Activated naive CD8-positive, alpha-beta T cell treated with anti-CD3 and anti-CD28 coated beads for 36 hours (primary cell): ENCODE measurements at regions not wholly inside any gene's neighbourhood (a gene's known extent, or its start where the extent isn't known, plus 50 kb on each side); places are given as distances from the start of the nearest gene placed in this dataset.

Source experiments
- DNase-seq: peaks from one replicate; pipeline ENCODE4 v3.0.0; 2021
- H3K27ac Mint-ChIP-seq: one replicate; pipeline ENCODE4 v1.8.0; 2022; ENCODE audit warnings: mild to moderate bottlenecking, moderate library complexity, mixed read lengths
- H3K27me3 Mint-ChIP-seq: one replicate; pipeline ENCODE4 v1.8.0; 2022; ENCODE audit warnings: mild to moderate bottlenecking, mixed read lengths
- H3K36me3 Mint-ChIP-seq: one replicate; pipeline ENCODE4 v1.8.0; 2021; ENCODE audit warnings: mild to moderate bottlenecking, mixed read lengths
- H3K4me1 Mint-ChIP-seq: one replicate; pipeline ENCODE4 v1.8.0; 2021; ENCODE audit warnings: mixed read lengths
- H3K4me3 Mint-ChIP-seq: one replicate; pipeline ENCODE4 v1.8.0; 2022; ENCODE audit warnings: mild to moderate bottlenecking, moderate library complexity, mixed read lengths
- H3K9me3 Mint-ChIP-seq: one replicate; pipeline ENCODE4 v1.8.0; 2022; ENCODE audit warnings: mixed read lengths

DNA sequence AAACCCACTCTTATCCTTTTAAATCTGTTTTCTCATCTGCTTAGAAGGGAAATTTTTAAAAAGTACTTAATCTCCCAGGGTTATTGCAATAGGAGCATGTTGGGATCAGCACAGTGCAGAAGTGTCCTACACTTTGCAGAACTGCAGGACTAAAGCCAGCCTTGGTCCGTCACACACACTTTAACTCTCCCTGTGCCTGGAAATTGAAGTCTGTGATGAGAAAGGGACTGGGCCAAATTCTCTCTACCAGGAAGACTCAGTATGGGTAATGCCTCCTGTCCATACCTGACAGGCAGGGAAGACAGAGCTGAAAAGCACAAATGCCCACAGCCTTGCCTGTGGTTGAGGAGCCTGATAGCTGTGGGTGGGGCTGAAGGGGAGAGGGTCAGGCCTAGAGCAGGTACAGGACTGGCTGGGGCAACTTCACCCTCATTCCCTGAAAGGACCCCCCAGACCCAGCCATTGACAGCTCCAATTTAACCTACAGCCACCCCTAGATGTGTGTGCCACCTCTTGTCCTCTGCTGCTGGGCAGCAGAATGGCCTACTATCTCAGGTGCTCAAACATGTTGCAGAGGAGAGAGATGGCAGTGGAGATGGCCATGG, 377.2 kb upstream of the KLHL29 start:
- H3K9me3 Mint-ChIP-seq, result no peaks in the 10 kb centered on the region
- no peaks in the 10 kb centered on the region for H3K4me1 Mint-ChIP-seq
- H3K27ac Mint-ChIP-seq, result no peak overlapping the region

DNA sequence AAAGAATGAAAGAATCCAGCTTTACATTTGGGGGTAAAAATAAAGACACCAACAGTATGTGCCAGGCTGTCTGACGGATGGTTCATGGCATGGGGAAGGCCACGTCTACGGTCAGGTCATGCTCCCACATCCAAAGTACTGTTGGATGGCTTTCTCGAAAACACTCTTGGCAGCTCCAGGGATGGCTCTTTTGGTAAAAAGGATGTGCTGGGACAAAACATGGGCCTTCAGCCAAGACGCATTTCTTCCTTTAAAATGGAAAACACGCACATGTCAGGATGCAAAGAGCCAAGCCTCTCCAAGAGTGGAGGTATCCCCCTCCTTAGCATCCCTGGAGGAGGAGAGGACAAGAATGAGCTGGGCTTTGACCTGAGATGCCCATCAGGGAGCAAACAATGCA, 376.5 kb upstream of the KLHL29 start:
- Mint-ChIP-seq H3K36me3 (no peaks in the 10 kb centered on the region), H3K4me1 (no peaks in the 10 kb centered on the region), H3K4me3 (no peak overlapping the region), H3K9me3 (no peaks in the 10 kb centered on the region), H3K27me3 (no peaks in the 10 kb centered on the region), H3K27ac (no peak overlapping the region)
- DNase-seq, result no peak

More for the DNA sequence above, 377.2 kb upstream of the KLHL29 start:
- Mint-ChIP-seq H3K4me3 (no peak overlapping the region), H3K27me3 (no peaks in the 10 kb centered on the region), H3K36me3 (no peaks in the 10 kb centered on the region)
- DNase-seq, result no peak

DNA sequence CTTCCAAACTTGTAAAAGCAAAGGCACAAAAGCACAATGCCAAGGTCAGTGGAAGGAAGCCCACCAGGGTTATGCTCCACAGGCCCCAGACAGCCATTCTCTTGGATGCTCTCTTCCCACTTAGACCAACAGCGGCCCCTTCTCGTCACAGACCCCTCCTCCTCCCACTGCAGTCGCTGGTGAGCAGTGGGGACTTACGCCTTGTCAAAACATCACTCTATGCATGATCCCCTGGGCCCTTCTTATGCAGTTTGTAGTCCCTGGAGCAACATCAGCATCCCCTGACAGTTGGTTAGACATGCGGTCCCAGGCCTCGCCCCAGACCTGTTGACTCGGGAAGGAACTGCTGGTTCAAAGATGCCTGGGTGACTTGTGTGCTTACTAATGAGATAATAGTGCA, 376.0 kb upstream of the KLHL29 start:
- no peak overlapping the region for H3K4me3 Mint-ChIP-seq
- no peaks in the 10 kb centered on the region for H3K9me3 Mint-ChIP-seq
- H3K4me1 Mint-ChIP-seq, result no peaks in the 10 kb centered on the region
- no peak overlapping the region for H3K27ac Mint-ChIP-seq
- H3K27me3 Mint-ChIP-seq, result no peaks in the 10 kb centered on the region
- no peak for DNase-seq
- no peaks in the 10 kb centered on the region for H3K36me3 Mint-ChIP-seq

DNA sequence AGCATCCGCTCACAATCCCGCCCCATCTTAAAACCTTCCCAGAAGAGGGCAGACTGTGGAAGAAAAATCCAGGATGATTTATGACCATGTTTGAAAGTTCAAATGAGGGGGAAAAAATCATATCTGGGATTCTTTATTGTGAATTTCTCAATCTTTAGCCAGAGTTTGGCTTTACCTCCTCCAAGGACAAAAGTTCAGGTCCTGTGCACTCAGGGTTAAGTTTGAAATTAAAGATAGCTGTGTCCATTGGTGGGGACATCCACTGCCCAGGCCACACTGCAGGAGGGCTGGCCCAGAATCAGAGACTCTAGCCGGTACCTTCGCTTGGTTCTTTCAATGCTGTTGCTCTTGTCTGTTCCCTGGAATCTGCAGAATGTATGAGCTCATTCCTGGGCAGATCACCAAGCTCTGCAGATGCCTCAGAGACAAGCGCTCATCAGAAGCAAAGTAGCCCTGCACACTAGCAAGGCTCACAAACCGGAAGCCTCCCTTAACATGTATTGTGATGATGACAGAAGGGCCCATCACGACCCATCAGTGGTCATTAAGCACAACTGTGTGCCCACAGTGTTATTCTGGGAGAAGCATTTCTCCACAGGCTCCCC, 375.3 kb upstream of the KLHL29 start:
- Mint-ChIP-seq H3K27ac (no peak overlapping the region), H3K36me3 (no peaks in the 10 kb centered on the region), H3K9me3 (no peaks in the 10 kb centered on the region), H3K27me3 (no peaks in the 10 kb centered on the region), H3K4me3 (no peak overlapping the region), H3K4me1 (no peaks in the 10 kb centered on the region)
- DNase-seq, result no peak

DNA sequence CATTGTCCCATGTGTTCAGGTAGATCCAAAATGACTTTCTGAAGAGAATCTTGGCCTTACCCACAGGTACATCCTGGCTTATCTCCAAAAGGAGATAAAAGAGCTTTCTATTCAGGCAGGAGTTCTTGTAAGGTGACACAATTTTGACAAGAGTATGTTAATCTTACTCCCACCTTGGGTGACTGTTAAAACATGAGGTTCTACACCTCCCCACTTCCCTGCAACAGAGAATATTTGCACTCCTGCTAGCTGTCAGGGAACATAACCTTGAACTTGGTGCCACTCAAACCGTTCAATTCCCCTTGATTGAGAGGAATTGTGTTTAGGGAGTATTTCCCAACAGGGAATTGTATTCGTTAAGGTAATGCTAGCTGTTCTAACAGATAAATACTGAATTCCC, 372.5 kb upstream of the KLHL29 start:
- Mint-ChIP-seq H3K27me3 (no peaks in the 10 kb centered on the region), H3K9me3 (no peaks in the 10 kb centered on the region)

DNA sequence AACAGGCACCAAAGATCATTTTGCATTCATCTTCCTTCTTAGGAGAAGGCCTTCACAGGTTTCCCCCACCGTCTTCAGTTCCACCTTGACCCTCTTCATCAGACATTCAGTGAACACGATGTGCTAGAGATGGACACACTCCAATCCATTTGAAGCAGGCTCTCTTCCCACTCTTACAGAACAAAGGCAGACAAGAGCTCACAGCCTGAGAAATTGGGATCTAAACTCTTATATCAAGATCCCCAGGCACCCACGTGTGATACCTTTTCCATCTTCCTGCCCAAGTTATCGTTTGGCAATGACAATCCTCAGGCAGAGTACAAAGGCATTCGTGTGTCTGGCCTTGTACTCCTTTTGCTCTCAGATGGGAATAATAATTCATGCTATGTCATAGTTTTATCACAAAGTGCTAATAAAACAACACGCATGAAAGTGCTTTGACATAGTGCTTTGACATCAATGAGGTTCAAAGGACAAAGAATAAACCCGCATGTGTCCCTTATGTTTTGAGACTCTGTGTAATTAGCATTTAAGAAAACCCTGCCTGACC, 369.3 kb upstream of the KLHL29 start:
- Mint-ChIP-seq H3K27ac (no peak overlapping the region), H3K27me3 (no peaks in the 10 kb centered on the region), H3K4me3 (no peak overlapping the region), H3K9me3 (no peaks in the 10 kb centered on the region), H3K4me1 (no peaks in the 10 kb centered on the region), H3K36me3 (no peaks in the 10 kb centered on the region)
- DNase-seq, result no peak

More for the DNA sequence above, 372.5 kb upstream of the KLHL29 start:
- no peak overlapping the region for H3K4me3 Mint-ChIP-seq
- no peaks in the 10 kb centered on the region for H3K4me1 Mint-ChIP-seq
- no peak overlapping the region for H3K27ac Mint-ChIP-seq
- no peaks in the 10 kb centered on the region for H3K36me3 Mint-ChIP-seq
- DNase-seq, result no peak

DNA sequence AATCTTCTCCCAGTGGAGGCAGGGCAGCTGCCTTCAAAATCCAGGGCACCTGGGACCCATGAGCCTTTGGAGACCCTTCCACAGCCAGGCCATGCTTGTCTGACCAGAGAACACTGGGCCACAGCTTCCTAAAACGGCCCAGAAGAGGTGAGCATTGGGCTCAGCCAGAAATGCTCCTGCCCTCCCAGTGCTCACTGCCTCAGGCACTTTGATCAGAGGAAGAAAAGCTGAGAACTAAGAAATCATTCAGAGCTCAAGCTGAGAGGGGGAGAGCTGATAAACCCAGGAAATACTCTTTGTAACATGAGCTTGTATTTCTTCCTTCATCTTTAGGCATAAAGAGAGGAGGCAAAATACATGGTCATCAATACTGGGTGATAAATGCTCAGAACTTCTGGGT, 365.5 kb upstream of the KLHL29 start:
- Mint-ChIP-seq H3K4me3 (no peak overlapping the region), H3K36me3 (no peaks in the 10 kb centered on the region), H3K4me1 (no peaks in the 10 kb centered on the region)

DNA sequence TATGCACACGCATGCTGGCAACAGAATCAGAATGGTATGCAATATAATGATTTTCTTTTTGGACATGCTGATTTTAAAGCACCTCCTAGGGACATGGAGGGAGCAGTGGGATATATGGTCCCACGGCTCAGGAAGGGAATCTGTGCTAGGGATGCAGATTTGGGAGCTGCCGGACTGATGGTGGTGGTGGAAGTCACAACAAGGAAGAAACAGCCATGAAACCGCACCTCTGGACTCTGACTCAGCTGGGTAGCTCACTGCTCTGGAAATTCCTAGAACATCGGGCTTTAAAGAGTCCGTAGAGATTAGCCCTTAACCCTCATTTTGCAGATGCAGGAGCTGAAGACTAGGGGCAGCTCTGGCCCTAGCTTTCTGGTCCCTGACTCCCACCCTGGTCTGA, 364.3 kb upstream of the KLHL29 start:
- no peak for DNase-seq
- no peaks in the 10 kb centered on the region for H3K36me3 Mint-ChIP-seq
- H3K9me3 Mint-ChIP-seq, result no peaks in the 10 kb centered on the region
- no peaks in the 10 kb centered on the region for H3K27me3 Mint-ChIP-seq
- no peak overlapping the region for H3K27ac Mint-ChIP-seq
- H3K4me1 Mint-ChIP-seq, result no peaks in the 10 kb centered on the region
- H3K4me3 Mint-ChIP-seq, result no peak overlapping the region

More for the DNA sequence above, 365.5 kb upstream of the KLHL29 start:
- Mint-ChIP-seq H3K9me3 (no peaks in the 10 kb centered on the region), H3K27me3 (no peaks in the 10 kb centered on the region), H3K27ac (no peak overlapping the region)
- no peak for DNase-seq

DNA sequence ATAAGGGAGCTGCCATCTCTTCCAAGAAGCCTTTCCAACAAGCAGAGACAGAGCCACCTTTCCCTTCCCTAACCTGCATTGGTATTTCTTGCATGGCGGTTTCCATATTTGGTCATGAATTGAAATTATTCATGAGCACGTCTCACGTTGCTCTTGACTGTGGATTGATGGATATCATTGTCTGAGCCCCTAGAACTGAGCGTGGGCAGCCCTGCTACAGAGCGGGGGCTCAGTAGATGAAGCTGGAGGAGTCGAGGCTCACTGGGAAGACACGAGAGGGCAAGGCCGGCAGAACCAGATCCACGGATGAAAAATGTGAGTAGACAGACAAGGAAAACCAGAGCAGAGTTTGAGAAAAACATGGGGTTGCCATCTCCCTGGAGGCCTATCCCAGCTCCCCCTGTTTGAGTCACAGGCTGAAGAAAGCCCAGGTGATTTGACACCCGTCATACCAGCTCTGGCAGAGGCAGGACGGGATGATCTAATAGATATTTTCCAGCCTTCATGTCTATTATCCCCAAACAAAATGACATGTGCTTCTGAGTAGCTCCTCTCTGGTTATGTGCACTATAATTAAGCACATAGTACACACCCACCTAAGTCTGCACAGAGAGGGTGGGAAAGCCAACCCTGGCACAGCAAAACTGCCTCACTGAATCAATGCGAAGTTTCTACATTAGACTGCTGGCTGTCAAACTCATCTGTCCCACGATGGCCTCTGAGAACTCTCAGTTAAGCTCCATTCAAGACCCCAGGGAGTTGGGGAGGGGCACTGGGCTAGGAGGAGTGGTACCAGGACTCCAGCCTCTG, 363.5 kb upstream of the KLHL29 start:
- no peaks in the 10 kb centered on the region for H3K9me3 Mint-ChIP-seq
- H3K4me3 Mint-ChIP-seq, result no peak overlapping the region

DNA sequence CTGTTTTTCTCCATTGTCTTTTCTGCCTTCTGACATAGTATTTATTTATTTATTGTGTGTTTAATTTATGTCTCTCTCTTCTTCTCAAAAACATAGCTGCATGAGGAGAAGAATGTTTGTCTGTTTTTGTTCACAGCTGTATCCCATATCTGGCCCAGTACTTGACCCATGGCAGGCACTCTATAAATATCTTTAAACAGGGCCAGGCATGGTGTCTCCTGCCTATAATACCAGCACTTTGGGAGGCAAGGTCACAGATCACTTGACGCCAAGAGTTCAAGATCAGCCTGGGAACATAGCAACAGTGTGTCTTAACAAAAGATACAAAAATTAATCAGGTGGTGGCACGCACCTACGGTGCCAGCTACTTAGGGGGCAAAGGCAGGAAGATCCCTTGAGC, 361.3 kb upstream of the KLHL29 start:
- no peak for DNase-seq
- no peak overlapping the region for H3K27ac Mint-ChIP-seq
- peaks cover 8% of the 10 kb centered on the region for H3K27me3 Mint-ChIP-seq
- H3K4me3 Mint-ChIP-seq, result no peak overlapping the region
- H3K4me1 Mint-ChIP-seq, result no peaks in the 10 kb centered on the region
- no peaks in the 10 kb centered on the region for H3K36me3 Mint-ChIP-seq
- H3K9me3 Mint-ChIP-seq, result no peaks in the 10 kb centered on the region

More for the DNA sequence above, 363.5 kb upstream of the KLHL29 start:
- Mint-ChIP-seq H3K36me3 (no peaks in the 10 kb centered on the region), H3K4me1 (no peaks in the 10 kb centered on the region), H3K27me3 (no peaks in the 10 kb centered on the region), H3K27ac (no peak overlapping the region)
- no peak for DNase-seq

DNA sequence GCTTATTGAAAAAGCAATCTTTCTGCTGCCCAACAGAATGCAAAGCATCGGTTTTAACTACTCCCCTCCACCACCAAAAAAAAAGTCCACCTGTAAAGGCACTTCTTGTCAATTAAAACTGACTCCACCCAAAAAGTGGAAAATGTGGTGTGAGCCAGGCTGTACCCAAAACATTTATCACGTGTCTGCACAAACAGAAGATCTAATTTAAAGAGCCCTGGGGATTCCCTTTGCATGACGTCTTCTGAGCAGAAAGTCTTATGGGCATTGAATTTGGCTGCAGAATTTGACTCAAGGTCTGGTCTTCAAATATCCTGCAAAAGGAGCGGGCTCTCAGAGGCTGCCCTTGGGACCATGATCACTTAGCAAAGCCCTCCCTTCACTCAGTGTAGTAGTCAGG, 358.3 kb upstream of the KLHL29 start:
- Mint-ChIP-seq H3K4me3 (no peak overlapping the region), H3K27me3 (peaks cover 8% of the 10 kb centered on the region), H3K4me1 (no peaks in the 10 kb centered on the region), H3K36me3 (no peaks in the 10 kb centered on the region), H3K27ac (no peak overlapping the region), H3K9me3 (no peaks in the 10 kb centered on the region)
- DNase-seq, result no peak

DNA sequence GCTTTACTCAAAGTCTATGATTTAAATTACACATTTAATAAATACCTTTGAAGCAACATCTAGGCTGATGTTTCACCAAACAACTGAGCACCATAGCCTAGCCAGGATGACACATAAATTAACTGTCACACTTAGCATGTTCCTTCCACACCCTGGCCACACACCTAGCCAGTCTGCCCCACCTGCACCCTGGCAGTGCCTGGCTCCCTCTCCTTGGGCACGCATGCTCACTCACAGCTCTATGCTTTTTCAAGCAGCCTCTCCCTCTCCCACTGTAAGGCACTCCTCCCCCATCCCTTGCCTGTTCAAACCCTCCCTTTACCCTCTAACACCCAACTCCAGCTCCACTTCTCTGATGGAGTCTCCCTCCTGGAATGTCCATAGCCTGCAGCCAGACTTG, 357.6 kb upstream of the KLHL29 start:
- Mint-ChIP-seq H3K27me3 (peaks cover 8% of the 10 kb centered on the region), H3K4me1 (no peaks in the 10 kb centered on the region), H3K27ac (no peak overlapping the region), H3K36me3 (no peaks in the 10 kb centered on the region), H3K9me3 (no peaks in the 10 kb centered on the region), H3K4me3 (no peak overlapping the region)
- DNase-seq, result no peak

DNA sequence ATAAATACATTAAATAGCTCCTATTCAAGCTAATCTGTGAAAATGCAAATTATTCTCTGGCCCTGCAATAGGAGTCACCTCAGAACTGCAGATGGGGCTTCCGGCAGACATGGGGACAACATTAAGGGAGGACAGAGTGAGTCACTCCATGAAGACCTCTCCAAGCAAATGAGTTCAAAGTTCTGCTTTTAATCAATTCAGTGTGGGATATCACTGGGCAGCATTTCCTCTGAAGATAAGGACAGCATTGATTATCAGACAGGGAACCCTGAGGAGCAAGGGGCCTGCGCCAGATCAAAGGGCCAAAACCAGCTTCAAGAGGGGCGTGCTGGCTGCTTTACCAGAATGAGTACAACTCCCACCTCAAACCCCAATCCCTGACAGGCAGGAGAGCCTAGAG, 356.9 kb upstream of the KLHL29 start:
- H3K4me1 Mint-ChIP-seq, result no peaks in the 10 kb centered on the region
- no peak for DNase-seq
- no peaks in the 10 kb centered on the region for H3K36me3 Mint-ChIP-seq
- H3K27me3 Mint-ChIP-seq, result peaks cover 8% of the 10 kb centered on the region
- no peaks in the 10 kb centered on the region for H3K9me3 Mint-ChIP-seq
- no peak overlapping the region for H3K4me3 Mint-ChIP-seq
- no peak overlapping the region for H3K27ac Mint-ChIP-seq

DNA sequence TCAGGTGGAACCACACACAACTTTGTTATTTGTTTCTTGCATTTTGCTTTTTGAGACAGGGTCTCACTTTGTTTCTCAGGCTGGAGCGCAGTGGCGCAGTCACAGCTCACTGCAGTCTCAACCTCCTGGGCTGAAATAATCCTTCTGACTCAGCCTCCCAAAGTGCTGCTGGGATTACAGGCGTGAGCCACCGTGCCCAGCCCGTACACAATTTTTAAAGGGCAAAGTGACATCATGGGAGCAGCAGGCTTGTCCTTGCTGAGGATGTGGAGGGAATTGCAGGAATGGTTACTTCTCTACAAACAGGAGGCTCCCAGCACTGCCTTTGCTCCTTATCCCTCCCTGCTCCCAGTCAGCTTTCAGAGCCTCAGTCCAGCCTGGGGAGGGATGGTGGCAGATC, 355.9 kb upstream of the KLHL29 start:
- Mint-ChIP-seq H3K4me1 (no peaks in the 10 kb centered on the region), H3K9me3 (no peaks in the 10 kb centered on the region), H3K4me3 (no peak overlapping the region), H3K27me3 (peaks cover 8% of the 10 kb centered on the region), H3K27ac (no peak overlapping the region), H3K36me3 (no peaks in the 10 kb centered on the region)
- DNase-seq, result no peak

DNA sequence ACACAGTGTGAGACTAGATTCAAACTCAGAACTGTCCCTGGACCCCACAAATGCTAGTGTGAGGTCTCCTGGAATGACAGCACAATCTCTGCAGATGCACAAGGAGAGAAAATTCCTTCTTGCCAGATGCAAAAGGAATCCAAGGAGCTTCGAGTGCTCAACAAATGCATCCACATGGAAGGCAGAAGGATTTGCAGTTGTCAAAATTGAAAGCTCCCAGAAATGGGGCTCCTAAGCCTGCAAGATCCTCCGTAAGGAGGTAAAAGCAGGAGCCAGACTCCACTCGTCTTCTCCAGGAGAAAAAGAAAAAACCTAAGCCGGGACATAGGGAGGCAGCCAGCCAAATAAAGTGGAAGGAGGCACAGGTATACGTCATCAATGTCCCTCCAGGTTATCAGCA, 355.0 kb upstream of the KLHL29 start:
- Mint-ChIP-seq H3K4me3 (no peak overlapping the region), H3K27ac (no peak overlapping the region), H3K9me3 (no peaks in the 10 kb centered on the region), H3K4me1 (no peaks in the 10 kb centered on the region), H3K36me3 (no peaks in the 10 kb centered on the region), H3K27me3 (peaks cover 8% of the 10 kb centered on the region)
- DNase-seq, result no peak
